ENCODE measurements at regions not wholly inside any gene's neighbourhood (a gene's known extent, or its start where the extent isn't known, plus 50 kb on each side); places are given as distances from the start of the nearest gene placed in this dataset.
A peak's percentile ranks its signal among the peaks of the same experiment; 100 is the strongest.

DNA sequence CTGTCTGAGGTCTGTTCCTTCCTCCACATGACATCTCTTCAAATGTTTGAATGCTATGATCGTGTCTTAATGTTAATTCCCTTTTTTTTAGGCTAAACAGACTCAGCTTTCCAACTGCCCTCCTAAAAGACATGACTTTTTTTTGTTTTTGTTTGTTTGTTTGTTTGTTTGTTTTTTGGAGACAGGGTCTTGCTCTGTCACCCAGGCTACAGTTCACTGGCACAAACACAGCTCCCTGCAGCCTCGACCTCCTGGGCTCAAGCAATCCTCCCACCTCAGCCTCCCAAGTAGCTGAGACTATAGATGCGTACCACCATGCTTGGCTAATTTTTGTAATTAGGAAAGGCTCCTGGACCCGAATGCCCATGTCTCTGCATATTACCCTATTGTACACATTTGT lies 176.5 kb downstream of the ABCA8 start:
- peaks cover 14% of the 10 kb centered on the region for H3K4me1 Mint-ChIP-seq (ENCODE audit: low read depth)
- TF ChIP-seq, protein P1, sequence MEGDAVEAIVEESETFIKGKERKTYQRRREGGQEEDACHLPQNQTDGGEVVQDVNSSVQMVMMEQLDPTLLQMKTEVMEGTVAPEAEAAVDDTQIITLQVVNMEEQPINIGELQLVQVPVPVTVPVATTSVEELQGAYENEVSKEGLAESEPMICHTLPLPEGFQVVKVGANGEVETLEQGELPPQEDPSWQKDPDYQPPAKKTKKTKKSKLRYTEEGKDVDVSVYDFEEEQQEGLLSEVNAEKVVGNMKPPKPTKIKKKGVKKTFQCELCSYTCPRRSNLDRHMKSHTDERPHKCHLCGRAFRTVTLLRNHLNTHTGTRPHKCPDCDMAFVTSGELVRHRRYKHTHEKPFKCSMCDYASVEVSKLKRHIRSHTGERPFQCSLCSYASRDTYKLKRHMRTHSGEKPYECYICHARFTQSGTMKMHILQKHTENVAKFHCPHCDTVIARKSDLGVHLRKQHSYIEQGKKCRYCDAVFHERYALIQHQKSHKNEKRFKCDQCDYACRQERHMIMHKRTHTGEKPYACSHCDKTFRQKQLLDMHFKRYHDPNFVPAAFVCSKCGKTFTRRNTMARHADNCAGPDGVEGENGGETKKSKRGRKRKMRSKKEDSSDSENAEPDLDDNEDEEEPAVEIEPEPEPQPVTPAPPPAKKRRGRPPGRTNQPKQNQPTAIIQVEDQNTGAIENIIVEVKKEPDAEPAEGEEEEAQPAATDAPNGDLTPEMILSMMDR (IDR thresholded peaks at IDR 0.05) = no peak
- H3K9me3 Mint-ChIP-seq (ENCODE audit: low read depth) = peaks cover 7% of the 10 kb centered on the region
- no peak for DNase-seq (ENCODE audit: low spot score)
- no peak overlapping the region for H3K27ac Mint-ChIP-seq (ENCODE audit: unreplicated experiment)
- no peaks in the 10 kb centered on the region for H3K27me3 Mint-ChIP-seq (ENCODE audit: low read depth)
- H3K4me3 Mint-ChIP-seq (ENCODE audit: unreplicated experiment) = no peak overlapping the region
- H3K36me3 Mint-ChIP-seq (ENCODE audit: low read depth) = no peaks in the 10 kb centered on the region

DNA sequence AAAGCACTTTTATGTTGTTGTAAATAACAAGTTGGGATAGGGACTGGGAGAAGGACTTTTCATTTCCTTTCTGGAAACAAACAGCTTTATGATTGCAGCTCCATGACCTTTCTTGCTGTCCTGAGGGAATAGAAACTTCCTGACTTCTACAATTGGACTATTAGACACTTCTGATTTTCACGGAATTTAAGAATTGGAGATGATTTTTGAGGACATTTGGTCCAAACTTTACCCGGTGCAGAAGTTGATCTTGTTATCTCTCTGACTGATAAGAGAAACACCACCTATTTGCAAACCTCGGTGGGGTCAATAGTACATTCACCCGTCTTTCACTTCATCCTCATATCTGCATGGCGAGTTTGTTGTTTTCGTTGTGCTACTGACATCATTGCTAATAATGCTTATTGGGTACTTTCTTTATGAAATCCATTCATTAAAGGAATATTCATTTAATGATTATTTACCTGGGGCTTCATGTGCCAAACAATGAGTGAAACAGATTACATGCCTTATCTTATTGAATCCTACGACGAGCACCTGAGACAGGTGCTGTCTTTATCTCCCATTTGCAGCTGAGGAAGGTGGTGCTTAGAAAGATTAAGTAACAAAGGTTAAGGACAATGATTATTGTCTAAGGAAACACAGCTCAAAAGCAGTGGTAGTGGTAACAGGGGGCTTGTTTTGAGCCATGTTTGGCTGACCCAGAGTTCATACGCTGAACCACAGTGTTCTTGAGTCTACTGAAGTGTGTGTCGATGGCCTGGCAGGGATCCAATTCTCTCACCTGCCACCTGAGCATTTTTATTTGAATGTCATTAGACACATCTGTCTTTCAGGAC lies 176.9 kb upstream of the FAM20A start:
- Mint-ChIP-seq H3K27ac (ENCODE audit: unreplicated experiment) (no peak overlapping the region), H3K4me1 (ENCODE audit: low read depth) (peaks cover 14% of the 10 kb centered on the region), H3K36me3 (ENCODE audit: low read depth) (no peaks in the 10 kb centered on the region), H3K27me3 (ENCODE audit: low read depth) (no peaks in the 10 kb centered on the region), H3K9me3 (ENCODE audit: low read depth) (peaks cover 7% of the 10 kb centered on the region), H3K4me3 (ENCODE audit: unreplicated experiment) (no peak overlapping the region)
- TF ChIP-seq, protein P1 (IDR thresholded peaks at IDR 0.05) = no peak
- no peak for DNase-seq (ENCODE audit: low spot score)

DNA sequence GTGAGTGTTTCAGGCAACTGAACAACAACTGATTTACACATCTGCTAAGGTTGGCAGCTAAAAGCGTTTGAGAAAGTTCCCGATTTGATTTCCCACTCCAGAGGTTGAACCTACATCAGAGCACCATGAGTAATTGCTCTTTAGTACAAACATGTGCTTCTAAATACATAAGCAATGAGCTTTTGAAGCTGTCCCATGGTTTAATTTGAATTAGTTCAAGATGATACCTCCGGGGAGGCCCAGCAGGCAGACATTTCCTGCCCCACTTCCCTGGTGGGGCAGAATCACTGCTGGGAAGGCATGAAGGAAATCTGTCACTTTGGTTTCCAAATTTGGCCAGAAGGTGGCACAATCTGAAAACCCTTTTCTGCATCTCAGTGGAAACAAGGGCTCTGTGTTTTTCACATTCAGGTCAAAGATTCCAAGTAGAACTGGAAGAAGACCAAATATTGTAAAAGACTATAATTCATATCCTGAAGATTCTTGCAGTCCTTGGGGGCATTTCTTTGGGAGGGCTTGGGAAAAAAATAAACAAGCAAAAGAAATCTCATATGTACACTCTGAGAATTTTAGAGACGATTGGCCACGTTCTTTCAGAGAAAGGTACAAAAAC lies 176.2 kb upstream of the FAM20A start:
- peaks cover under 1% of the 10 kb centered on the region for H3K9me3 Mint-ChIP-seq (ENCODE audit: low read depth)
- H3K36me3 Mint-ChIP-seq (ENCODE audit: low read depth) = no peaks in the 10 kb centered on the region
- H3K4me1 Mint-ChIP-seq (ENCODE audit: low read depth) = peaks cover 14% of the 10 kb centered on the region
- H3K4me3 Mint-ChIP-seq (ENCODE audit: unreplicated experiment) = no peak overlapping the region
- H3K27me3 Mint-ChIP-seq (ENCODE audit: low read depth) = no peaks in the 10 kb centered on the region
- no peak for DNase-seq (ENCODE audit: low spot score)
- TF ChIP-seq, protein P1 (IDR thresholded peaks at IDR 0.05) = peak; percentile 94
- H3K27ac Mint-ChIP-seq (ENCODE audit: unreplicated experiment) = no peak overlapping the region

DNA sequence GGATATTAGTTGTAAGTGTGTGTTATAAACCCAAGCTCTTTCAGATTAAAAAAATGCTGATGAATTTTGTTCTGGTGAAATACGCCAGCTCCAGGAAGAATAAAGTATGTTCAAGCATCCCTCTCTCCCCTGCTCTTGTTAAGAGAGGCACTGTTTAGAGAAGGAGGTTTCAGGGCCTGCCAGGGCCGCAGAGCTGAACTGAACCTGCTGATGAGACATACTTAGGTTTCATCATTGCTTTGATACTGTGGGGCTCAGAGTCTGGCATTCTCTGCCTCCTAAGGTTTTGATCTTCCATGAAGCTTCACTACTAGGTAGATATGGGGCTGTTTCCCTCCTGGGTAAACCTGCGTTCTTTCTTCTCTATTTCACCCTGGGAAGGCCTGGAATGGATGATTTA lies 175.3 kb upstream of the FAM20A start:
- no peaks in the 10 kb centered on the region for H3K27me3 Mint-ChIP-seq (ENCODE audit: low read depth)
- H3K9me3 Mint-ChIP-seq (ENCODE audit: low read depth) = no peaks in the 10 kb centered on the region
- H3K4me3 Mint-ChIP-seq (ENCODE audit: unreplicated experiment) = no peak overlapping the region
- H3K27ac Mint-ChIP-seq (ENCODE audit: unreplicated experiment) = no peak overlapping the region
- no peak for DNase-seq (ENCODE audit: low spot score)
- peaks cover 18% of the 10 kb centered on the region for H3K4me1 Mint-ChIP-seq (ENCODE audit: low read depth)
- TF ChIP-seq, protein P1 (IDR thresholded peaks at IDR 0.05) = no peak
- H3K36me3 Mint-ChIP-seq (ENCODE audit: low read depth) = no peaks in the 10 kb centered on the region

DNA sequence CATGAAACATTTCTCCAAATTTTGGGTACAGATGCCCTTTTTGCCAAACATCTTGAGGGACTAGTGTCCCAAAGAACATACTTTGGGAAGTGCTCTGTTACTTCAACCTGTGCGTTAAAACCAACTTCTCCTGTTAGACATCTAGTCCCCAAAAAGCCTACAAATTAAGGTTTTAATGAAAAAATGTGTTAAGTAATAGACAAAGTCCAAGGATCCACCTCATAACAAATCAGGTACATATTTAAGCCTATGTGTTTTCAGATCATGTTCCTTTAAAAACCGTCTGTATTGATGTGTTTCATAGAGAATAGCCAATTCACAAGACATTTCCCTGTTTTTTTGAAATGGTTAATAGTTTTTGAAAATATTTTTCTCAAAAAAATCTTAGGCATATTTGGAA lies 174.8 kb upstream of the FAM20A start:
- TF ChIP-seq, protein P1 (IDR thresholded peaks at IDR 0.05) = no peak

More for the DNA sequence above, 174.8 kb upstream of the FAM20A start:
- Mint-ChIP-seq H3K4me1 (ENCODE audit: low read depth) (peaks cover 18% of the 10 kb centered on the region), H3K27ac (ENCODE audit: unreplicated experiment) (no peak overlapping the region), H3K9me3 (ENCODE audit: low read depth) (no peaks in the 10 kb centered on the region), H3K36me3 (ENCODE audit: low read depth) (no peaks in the 10 kb centered on the region), H3K27me3 (ENCODE audit: low read depth) (no peaks in the 10 kb centered on the region), H3K4me3 (ENCODE audit: unreplicated experiment) (no peak overlapping the region)
- no peak for DNase-seq (ENCODE audit: low spot score)

Data from chondrocyte (in vitro differentiated cells).